SU-DHL-6 (cell line): ENCODE measurements at regions not wholly inside any gene's neighbourhood (a gene's known extent, or its start where the extent isn't known, plus 50 kb on each side); places are given as distances from the start of the nearest gene placed in this dataset.

Experiments
- CTCF ChIP-seq: fragments of 200-600 bp; sonication (generic); IDR thresholded peaks from one replicate; pipeline ENCODE4 v1.5.1; 2017; ENCODE audit warnings: antibody characterized with exemption, mild to moderate bottlenecking, low read length, moderate library complexity; ENCODE audit not compliant: insufficient read depth, poor library complexity, severe bottlenecking
- EZH2phosphoT487 ChIP-seq: fragments of 200-600 bp; sonication (generic), shearing (Covaris generic); conservative IDR thresholded peaks from 2 replicates; pipeline ENCODE4 v1.6.1; 2018; ENCODE audit warnings: mild to moderate bottlenecking, antibody characterized with exemption, low read length, moderate library complexity, mixed read lengths

DNA sequence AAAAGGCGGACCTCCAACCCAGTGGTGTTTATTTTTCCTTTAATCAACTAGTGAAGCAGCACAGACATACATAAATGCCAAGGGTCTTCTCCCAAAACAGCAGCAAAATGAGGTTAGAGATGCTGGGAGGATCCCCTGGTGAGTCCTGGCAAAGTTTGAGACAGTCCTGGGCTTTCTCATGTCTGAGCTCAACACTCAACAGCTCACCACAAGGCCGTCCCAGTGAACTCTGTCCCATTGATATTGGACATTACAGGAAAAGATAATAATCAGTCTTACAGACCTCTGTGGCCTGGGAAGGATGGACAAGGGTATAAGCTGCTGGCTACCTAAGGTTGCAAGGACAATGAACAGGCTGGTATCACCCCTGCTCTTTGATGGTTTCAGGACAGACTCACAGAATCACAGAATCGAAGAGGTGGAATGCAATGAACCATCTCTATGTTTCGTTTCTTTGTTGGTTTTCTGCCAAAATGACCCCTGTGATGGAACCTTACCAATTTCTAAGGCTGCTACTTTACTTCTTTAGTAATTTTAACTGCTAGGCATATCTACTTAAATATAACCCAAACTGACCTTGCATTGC lies 551.8 kb downstream of the RAB28 start:
- TF ChIP-seq CTCF (no peak), EZH2phosphoT487 (no peak)
